ENCODE measurements at regions not wholly inside any gene's neighbourhood (a gene's known extent, or its start where the extent isn't known, plus 50 kb on each side); places are given as distances from the start of the nearest gene placed in this dataset.

GRCh38 chr13:90800082-90800746 lies 547.3 kb upstream of the MIR17HG start:
- no peak for TF ChIP-seq SUZ12 (IDR thresholded peaks at IDR 0.05; ENCODE audit: extremely low read depth, insufficient read depth, insufficient read length)
- no peak for TF ChIP-seq YY1 (IDR thresholded peaks at IDR 0.05; ENCODE audit: insufficient read depth, insufficient read length)
